Activated naive CD8-positive, alpha-beta T cell treated with anti-CD3 and anti-CD28 coated beads, Interleukin-2, amount 50 U/mL, for 24 hours (primary cell): ENCODE measurements at regions not wholly inside any gene's neighbourhood (a gene's known extent, or its start where the extent isn't known, plus 50 kb on each side); places are given as distances from the start of the nearest gene placed in this dataset.
"Not testable (repeated sequence)": the region's sequence is repeated elsewhere in the genome, so short reads cannot be mapped to it uniquely, and the experiment has no call there.

Source experiments
- ATAC-seq: fragments of 150-1000 bp; cut with Tn5 transposase; one replicate; pipeline ENCODE4 v1.10.0; 2021
- DNase-seq: peaks from one replicate; pipeline ENCODE4 v3.0.0; 2021
- H3K27ac Mint-ChIP-seq: one replicate; pipeline ENCODE4 v1.8.0; 2021; ENCODE audit warnings: mild to moderate bottlenecking, mixed read lengths
- H3K27me3 Mint-ChIP-seq: one replicate; pipeline ENCODE4 v1.8.0; 2021; ENCODE audit warnings: mixed read lengths
- H3K36me3 Mint-ChIP-seq: one replicate; pipeline ENCODE4 v1.8.0; 2021; ENCODE audit warnings: low read depth, mixed read lengths
- H3K4me1 Mint-ChIP-seq: one replicate; pipeline ENCODE4 v1.8.0; 2021; ENCODE audit warnings: mixed read lengths
- H3K4me3 Mint-ChIP-seq: one replicate; pipeline ENCODE4 v1.8.0; 2021; ENCODE audit warnings: mild to moderate bottlenecking, moderate library complexity, mixed read lengths
- H3K9me3 Mint-ChIP-seq: one replicate; pipeline ENCODE4 v1.8.0; 2021; ENCODE audit warnings: mixed read lengths

DNA sequence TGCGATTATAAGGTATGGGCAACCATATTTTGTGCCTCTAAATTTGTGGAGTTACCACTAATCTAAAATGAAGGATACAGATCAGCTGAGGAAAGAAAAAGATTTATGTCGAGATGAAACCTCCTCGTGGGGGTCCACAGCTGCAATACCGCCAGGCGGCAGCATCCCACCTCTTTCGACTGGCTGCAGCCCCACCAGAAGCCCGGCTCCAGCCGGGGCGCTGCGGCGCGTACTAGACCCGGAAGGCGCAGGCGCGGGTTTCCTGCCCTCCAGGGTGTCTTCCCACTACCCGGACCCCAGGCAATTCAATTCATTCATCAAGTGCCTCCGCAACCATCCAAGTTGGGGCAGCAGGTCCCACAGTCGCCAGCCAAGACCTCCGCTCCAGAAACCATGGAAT, 366.1 kb upstream of the DEFB115 start:
- H3K9me3 Mint-ChIP-seq: peaks cover 10% of the 10 kb centered on the region
- H3K4me1 Mint-ChIP-seq, H3K27me3 Mint-ChIP-seq, DNase-seq, H3K4me3 Mint-ChIP-seq, H3K27ac Mint-ChIP-seq, H3K36me3 Mint-ChIP-seq, ATAC-seq: not testable (repeated sequence)

- DNase-seq (no peak), ATAC-seq (no peak)
- H3K4me3 Mint-ChIP-seq: no peak overlapping the region
- H3K9me3 Mint-ChIP-seq: peaks cover 6% of the 10 kb centered on the region
- H3K36me3 Mint-ChIP-seq: no peaks in the 10 kb centered on the region
- H3K27me3 Mint-ChIP-seq: peaks cover 9% of the 10 kb centered on the region
- no peak overlapping the region for H3K27ac Mint-ChIP-seq
- no peaks in the 10 kb centered on the region for H3K4me1 Mint-ChIP-seq
Observed at GRCh38 chr20:30892541-30893345, 364.7 kb upstream of the DEFB115 start.

- not testable (repeated sequence) for H3K27ac Mint-ChIP-seq, H3K36me3 Mint-ChIP-seq
- H3K27me3 Mint-ChIP-seq: peaks cover 11% of the 10 kb centered on the region
Observed at GRCh38 chr20:30893346-30894314, 363.8 kb upstream of the DEFB115 start.

DNA sequence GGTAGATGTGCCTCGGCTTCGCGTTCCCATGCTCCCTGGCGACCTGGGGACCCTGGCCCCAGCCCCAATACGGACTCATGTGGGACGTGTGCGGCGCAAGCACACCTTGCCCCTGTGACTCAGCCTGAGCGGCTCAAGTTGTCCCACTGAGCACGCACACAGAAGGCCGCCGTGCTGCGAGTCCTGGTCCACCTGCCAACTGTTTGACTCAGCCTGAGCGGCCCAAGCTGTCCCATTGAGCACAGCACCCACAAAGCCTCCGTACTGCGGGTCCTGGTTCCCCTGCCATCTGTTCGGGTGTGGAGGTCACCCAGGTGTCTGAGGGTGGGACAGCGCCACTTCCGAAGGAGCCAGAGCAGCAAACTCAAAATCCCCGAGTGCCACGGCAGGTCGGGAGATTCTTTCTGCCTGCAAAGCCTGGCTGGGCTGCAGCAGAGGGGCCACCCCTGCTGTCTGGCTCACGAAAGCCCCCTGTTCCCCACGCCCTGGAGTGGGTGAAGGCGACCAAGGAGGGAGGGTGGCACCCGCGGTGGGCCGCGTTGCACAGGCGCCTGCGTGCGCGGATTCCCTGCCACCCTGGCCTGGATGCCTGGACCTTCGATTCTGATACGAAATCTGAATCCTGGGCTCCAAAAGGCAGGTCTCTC, 362.6 kb upstream of the DEFB115 start:
- not testable (repeated sequence) for H3K27ac Mint-ChIP-seq, H3K36me3 Mint-ChIP-seq, DNase-seq, ATAC-seq, H3K9me3 Mint-ChIP-seq, H3K4me1 Mint-ChIP-seq, H3K4me3 Mint-ChIP-seq
- peaks cover 12% of the 10 kb centered on the region for H3K27me3 Mint-ChIP-seq

More at GRCh38 chr20:30893346-30894314, 363.8 kb upstream of the DEFB115 start:
- not testable (repeated sequence) for DNase-seq, H3K4me3 Mint-ChIP-seq, H3K9me3 Mint-ChIP-seq, H3K4me1 Mint-ChIP-seq, ATAC-seq

- DNase-seq, H3K9me3 Mint-ChIP-seq, H3K36me3 Mint-ChIP-seq: not testable (repeated sequence)
Observed at GRCh38 chr20:30895354-30895711, 362.1 kb upstream of the DEFB115 start.

GRCh38 chr20:30899370-30900079, 357.9 kb upstream of the DEFB115 start:
- H3K4me3 Mint-ChIP-seq, ATAC-seq, H3K4me1 Mint-ChIP-seq, H3K27ac Mint-ChIP-seq, DNase-seq, H3K27me3 Mint-ChIP-seq, H3K36me3 Mint-ChIP-seq: not testable (repeated sequence)
- peaks cover 11% of the 10 kb centered on the region for H3K9me3 Mint-ChIP-seq

More at GRCh38 chr20:30895354-30895711, 362.1 kb upstream of the DEFB115 start:
- H3K27ac Mint-ChIP-seq, H3K4me3 Mint-ChIP-seq, ATAC-seq, H3K4me1 Mint-ChIP-seq: not testable (repeated sequence)
- peaks cover 12% of the 10 kb centered on the region for H3K27me3 Mint-ChIP-seq

DNA sequence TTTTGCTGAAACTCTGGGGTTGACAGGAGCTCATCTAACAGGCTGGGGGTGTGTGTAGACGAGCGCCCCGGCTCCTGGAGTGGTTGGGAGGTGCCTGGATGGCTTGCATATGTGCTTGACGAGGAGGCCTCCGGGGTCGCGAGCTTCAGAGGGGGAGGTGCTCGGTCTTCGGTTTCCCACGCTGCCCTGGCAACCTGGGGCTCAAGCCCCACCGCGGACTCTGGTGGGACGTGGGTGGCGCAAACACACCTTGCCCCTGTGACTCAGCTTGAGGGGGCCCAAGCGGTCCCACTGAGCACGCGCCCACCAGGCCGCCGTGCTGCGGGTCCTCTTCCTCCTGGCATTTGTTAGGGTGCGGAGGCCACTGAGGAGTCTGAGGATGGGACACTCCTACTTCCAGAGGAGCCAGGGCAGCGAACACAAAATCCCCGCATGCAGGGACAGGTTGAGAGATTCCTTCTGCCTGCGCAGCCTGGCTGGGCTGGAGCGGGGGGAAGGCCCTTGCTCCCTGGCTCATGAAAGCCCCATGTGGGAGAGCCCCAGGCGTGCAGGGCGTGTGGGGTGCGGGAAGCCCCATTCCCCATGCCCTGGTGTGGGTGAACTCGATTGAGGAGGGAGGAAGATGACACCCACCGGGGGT, 357.3 kb upstream of the DEFB115 start:
- not testable (repeated sequence) for H3K36me3 Mint-ChIP-seq, H3K4me3 Mint-ChIP-seq, H3K27me3 Mint-ChIP-seq, H3K4me1 Mint-ChIP-seq, ATAC-seq, H3K27ac Mint-ChIP-seq, DNase-seq
- peaks cover 14% of the 10 kb centered on the region for H3K9me3 Mint-ChIP-seq

GRCh38 chr20:30905231-30905630, 352.2 kb upstream of the DEFB115 start:
- H3K4me3 Mint-ChIP-seq, H3K36me3 Mint-ChIP-seq, H3K27ac Mint-ChIP-seq: not testable (repeated sequence)

DNA sequence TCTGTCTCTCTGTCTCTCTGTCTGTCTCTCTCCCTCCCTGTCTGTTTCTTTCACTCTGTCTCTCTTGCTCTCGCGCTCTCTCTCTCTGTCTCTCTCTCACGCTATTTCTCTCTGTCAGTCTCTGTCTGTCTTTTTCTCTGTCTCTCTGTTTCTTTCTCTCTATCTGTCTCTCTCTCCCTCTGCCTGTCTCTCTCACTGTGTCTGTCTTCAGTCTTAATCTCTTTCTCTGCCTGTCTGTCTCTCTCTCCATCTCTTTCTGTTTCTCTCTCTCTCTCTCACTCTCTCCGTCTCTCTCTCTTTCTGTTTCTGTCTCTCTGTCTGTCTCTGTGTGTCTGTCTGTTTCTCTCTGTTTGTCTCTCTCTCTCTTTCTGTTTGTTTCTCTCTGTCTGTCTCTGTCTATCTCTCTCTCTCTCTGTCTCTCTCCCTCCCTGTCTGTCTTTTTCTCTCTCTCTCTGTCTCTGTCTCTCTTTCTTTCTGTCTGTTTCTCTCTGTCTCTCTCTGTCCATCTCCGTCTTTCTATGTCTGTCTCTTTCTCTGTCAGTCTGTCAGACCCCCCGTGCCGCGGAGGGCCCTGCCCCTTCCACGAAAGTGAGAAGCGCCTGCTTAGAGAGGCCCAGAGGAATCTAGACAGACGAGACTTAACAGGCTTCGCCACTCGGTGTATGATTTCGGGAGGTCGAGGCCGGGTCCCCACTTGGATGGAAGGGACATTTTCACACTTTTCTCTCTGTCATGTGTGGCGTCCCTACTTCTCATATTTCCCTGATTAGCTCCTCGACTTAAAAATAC, 346.3 kb upstream of the DEFB115 start:
- H3K4me3 Mint-ChIP-seq: no peak overlapping the region
- H3K4me1 Mint-ChIP-seq: peaks cover 2% of the 10 kb centered on the region
- H3K27ac Mint-ChIP-seq: no peak overlapping the region
- H3K9me3 Mint-ChIP-seq: peaks cover 31% of the 10 kb centered on the region
- DNase-seq (no peak), ATAC-seq (no peak)
- H3K36me3 Mint-ChIP-seq: peaks cover 4% of the 10 kb centered on the region
- peaks cover 16% of the 10 kb centered on the region for H3K27me3 Mint-ChIP-seq

More at GRCh38 chr20:30905231-30905630, 352.2 kb upstream of the DEFB115 start:
- DNase-seq, ATAC-seq, H3K27me3 Mint-ChIP-seq, H3K4me1 Mint-ChIP-seq: not testable (repeated sequence)
- peaks cover 24% of the 10 kb centered on the region for H3K9me3 Mint-ChIP-seq

DNA sequence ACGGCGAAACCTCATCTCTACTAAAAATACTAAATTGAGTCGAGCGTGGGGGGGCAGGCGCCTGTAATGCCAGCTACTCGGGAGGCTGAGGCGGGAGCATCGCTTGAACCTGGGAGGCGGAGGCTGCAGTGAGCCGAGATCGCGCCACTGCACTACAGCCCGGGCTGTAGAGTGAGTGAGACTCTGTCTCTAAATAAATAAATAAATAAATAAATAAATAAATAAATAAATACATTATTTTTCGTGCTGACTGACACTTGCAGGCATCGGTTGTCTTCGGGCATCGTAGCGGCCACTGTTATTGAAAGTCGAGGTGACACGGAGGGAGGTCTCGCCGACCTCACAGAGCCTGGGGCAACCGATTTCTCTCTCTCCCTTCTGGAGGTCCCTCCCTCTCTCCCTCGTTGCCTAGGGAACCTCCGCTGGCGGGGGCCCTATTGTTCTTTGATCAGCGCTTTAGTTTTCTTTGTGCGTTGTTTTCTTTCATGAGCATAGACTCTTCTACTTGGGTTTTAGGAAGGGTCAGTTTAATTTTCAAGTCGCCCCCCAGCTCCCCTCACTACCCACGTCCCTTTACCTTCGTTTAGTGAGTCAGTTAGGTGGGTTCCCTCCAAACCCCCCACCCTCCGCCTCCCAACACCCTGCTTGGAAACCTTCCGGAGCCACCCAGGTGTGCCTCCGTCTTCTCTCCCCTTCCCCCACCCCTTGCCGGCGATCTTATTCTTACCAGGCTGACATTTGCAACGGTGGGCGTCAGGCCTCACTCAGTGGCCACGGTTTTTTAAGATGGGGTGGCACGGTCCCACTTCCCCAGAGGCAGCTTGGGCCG, 345.4 kb upstream of the DEFB115 start:
- not testable (repeated sequence) for H3K27ac Mint-ChIP-seq, H3K36me3 Mint-ChIP-seq, DNase-seq, H3K4me3 Mint-ChIP-seq, ATAC-seq, H3K4me1 Mint-ChIP-seq
- H3K27me3 Mint-ChIP-seq: peaks cover 16% of the 10 kb centered on the region
- H3K9me3 Mint-ChIP-seq: peaks cover 31% of the 10 kb centered on the region

DNA sequence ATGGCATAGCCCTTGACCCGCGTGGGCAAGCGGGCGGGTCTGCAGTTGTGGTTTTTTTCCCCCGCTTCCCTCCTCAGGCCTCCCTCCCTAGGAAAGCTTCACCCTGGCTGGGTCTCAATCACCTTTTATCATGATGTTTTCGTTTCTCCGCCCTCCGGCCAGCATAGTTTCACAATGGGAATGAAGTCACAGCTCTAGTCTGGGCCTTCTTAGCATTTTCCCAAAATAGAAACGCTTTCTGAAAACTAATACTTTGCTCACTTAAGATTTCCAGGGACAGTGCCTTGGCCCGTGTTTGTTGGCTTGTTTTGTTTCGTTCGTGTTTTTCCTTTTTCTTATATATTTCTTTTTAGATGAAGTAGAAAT, 344.8 kb upstream of the DEFB115 start:
- Mint-ChIP-seq H3K27me3 (peaks cover 16% of the 10 kb centered on the region), H3K9me3 (peaks cover 31% of the 10 kb centered on the region)
- not testable (repeated sequence) for H3K4me3 Mint-ChIP-seq, H3K27ac Mint-ChIP-seq, H3K36me3 Mint-ChIP-seq, ATAC-seq, H3K4me1 Mint-ChIP-seq, DNase-seq

GRCh38 chr20:30916404-30916803, 341.1 kb upstream of the DEFB115 start:
- not testable (repeated sequence) for H3K36me3 Mint-ChIP-seq, H3K4me3 Mint-ChIP-seq, ATAC-seq, H3K27ac Mint-ChIP-seq, H3K4me1 Mint-ChIP-seq, DNase-seq
- peaks cover 16% of the 10 kb centered on the region for H3K27me3 Mint-ChIP-seq
- H3K9me3 Mint-ChIP-seq: peaks cover 15% of the 10 kb centered on the region
